TTC549 (cell line): ENCODE measurements at regions not wholly inside any gene's neighbourhood (a gene's known extent, or its start where the extent isn't known, plus 50 kb on each side); places are given as distances from the start of the nearest gene placed in this dataset.
"Not testable (repeated sequence)": the region's sequence is repeated elsewhere in the genome, so short reads cannot be mapped to it uniquely, and the experiment has no call there.

Experiments
- FAIRE-seq: peaks from 2 replicates; lab custom pipeline; 2012; peaks lifted over from hg19 to GRCh38; lab: Jason Lieb, UNC

DNA sequence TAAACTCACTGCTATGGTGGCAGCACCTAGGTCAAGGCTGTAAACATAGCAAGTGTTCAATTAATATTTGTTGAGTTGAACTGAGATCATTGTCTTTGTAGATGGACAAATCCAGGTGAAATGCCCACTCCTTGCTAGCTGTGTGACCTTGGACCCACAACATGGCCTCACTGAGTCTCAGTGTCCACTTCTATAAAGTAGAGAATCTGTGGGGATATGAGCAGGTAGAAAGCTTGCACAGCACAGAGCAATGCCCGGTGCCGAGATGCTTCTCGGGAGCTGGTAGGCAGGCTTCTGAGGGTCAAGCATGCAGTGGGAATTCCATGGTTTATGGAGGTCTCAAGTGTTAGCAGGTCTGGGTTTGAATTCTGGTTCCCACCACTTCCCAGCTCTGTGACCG, 97.9 kb upstream of the SYT13 start:
- FAIRE-seq, result no peak

DNA sequence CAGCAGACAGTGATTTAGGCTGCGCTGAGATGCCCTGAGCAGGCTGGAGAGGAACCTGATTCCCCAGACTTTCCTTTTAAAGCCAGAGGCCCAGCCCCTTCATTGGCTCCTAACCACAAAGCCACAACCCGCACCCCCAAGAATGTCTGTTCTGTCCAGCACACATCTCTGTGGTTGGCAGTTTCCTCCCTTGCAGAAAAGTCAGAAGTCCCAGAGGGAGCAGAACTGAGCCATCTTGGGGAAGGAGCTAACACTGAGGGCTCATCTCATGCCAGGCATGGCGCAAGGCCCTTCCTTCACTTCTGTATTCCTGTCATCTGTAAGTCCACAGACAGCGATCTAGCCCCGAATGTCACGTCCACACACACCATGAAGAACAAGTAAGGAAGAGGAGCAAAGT, 97.1 kb upstream of the SYT13 start:
- no peak for FAIRE-seq

DNA sequence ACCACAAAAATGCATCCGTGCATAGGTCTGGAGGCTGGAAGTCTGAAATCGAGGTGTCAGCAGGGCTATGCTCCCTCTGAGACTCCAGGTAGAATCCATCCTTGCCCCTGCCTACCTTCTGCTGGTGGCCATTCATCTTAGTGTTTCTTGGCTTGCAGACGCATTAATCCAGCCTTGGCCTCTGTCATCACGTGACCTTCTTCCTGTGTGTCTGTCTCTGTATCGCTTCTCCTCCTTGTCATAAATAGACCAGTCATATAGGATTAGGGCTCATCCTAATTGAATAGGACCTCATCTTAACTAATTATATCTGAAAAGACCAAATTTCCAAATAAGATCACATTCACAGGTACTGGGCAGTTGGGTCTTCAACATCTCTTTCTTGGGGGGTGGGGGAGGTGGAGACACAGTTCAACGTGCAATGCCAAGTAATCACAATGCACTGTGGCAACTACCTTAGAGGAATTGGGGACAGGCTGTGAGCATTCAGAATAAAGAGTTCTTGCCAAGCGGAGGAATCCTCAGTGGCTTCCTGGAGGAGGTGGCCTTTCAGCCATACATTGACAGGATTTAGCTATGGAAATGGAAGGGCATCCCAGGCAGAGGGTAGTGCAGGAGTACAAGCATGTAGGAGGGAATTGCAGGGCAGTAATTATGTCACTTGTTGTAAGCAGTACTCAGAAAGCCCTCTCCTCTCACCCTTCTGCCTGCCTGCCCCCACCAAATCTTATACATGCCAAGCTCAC, 96.2 kb upstream of the SYT13 start:
- no peak for FAIRE-seq

DNA sequence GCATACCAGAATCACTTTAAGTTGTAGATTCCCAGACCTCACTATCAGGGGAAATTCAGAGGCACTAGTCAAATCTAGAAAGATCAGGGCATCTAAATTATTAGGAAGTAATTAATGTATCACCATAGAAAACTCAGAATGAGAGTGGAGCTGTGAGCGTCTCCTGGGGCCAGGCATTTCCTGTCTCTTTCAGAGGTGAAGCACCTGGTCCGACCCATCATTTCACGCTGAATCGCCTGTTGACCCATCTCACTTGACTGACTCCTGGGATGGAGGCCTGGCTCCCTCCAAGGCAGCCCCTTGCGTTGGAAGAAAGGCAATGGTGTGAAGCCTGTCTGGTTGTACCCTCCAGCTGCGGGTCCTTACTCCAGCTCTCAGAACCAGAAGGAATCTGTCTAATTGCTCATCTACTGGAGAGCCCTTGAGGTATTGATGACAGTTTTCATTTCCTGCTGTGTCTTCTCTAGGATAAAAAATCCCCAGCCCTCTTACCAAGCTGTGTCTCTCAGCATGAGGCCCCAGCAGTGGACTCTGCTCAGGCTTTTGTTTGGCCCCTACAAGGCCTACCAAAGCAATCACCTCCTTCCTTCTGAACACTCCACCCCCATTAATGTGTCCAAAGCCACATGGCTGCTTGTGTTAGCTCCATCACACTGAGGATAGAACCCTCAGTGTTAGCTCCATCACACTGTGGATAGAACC, 93.2 kb upstream of the SYT13 start:
- FAIRE-seq, result no peak

DNA sequence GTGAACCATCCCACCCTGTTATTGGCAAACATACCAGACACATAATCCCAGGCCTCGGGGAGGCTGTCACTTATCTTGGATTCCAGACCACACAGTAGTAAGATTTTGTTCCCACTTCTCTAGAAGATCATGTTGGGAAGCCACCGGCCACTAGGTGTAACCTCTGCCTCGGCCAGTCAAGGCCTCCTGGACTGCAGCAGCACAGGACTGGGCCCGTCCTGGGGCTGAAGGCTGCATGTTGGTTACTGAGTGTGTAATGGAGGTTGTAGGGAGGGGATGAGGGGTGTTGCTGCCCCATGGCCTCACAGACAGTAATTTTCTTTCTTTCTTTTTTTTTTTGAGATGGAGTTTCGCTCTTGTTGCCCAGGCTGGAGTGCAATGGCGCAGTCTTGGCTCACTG, 92.4 kb upstream of the SYT13 start:
- FAIRE-seq, result no peak

DNA sequence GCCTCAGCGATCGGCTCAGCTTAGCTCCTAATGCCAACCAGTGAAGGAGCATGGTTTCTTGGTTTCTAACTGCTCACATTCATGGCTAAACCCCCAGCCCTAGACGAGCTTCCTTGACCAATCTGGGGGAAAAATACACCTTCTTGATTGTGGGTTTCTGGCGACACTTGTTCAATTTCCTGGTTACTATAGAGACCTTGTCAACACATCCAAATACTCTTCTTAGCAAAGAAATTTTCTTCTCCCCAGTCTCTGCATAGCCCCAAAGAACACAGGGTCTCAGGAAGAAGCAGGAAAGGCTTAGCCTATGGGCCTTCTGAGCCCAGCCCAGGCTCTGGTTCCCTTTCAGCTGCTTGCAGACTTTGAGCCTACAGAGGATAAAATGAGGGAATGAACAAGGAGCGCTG, 88.5 kb upstream of the SYT13 start:
- FAIRE-seq, result no peak

DNA sequence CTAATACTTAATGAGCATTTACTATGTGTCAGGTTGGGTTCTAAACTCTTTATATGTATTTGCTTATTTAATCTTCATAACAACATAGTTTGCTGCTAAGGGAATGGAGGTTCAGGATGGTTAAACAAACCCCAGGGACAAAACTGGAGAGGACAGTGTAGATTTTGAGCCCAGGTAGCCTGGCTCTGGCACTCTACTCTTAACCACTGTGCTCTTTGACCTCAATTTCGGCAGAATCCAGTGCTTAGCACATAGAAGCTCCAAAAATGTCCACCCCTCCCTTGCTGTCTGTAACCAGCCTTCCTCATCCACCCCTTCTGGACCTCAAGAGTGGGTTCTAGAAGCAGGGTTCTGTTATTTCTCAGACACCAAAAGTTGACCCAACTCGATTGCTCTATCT, 88.0 kb upstream of the SYT13 start:
- FAIRE-seq, result no peak

DNA sequence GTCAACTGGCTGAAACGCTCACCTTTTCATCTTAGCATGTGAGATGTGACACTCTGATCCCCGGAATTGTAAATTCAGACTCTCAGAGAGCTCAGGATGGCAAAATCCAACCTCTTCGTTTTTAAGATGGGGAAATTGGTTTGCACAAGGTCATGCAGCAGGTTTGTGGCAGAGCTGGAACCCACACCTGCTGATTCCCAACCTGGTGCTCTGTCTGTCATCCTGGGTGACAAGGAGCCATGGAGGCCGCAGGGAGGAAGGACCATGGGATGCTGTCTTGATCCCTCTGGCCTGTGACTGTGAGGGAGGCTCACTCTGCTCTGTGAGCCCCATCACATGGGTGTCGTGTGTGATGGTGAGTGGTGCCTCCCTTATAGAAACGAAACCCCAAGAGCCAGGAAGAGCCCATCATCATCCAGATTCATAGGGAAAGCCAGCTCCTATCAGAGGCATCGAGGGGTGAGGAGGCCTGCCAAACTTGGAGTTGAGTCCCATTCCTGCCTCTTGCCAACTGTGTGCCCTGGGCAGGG, 87.4 kb upstream of the SYT13 start:
- no peak for FAIRE-seq

DNA sequence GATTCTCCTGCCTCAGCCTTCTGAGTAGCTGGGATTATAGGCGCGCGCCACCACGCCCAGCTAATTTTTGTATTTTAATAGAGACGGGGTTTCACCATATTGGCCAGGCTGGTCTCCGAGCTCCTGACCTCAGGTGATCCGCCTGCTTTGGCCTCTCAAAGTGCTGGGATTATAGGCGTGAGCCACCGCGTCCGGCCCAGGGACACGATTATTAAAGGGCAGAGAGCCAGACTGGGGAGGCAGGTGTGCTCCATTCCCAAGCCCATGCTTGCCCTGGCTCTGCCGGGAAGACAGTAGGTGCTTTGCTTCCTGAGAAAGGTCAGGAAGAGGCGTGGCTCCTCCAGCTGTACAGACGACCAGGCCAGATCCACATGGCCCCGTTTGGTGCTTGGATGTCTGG, 86.3 kb upstream of the SYT13 start:
- not testable (repeated sequence) for FAIRE-seq

DNA sequence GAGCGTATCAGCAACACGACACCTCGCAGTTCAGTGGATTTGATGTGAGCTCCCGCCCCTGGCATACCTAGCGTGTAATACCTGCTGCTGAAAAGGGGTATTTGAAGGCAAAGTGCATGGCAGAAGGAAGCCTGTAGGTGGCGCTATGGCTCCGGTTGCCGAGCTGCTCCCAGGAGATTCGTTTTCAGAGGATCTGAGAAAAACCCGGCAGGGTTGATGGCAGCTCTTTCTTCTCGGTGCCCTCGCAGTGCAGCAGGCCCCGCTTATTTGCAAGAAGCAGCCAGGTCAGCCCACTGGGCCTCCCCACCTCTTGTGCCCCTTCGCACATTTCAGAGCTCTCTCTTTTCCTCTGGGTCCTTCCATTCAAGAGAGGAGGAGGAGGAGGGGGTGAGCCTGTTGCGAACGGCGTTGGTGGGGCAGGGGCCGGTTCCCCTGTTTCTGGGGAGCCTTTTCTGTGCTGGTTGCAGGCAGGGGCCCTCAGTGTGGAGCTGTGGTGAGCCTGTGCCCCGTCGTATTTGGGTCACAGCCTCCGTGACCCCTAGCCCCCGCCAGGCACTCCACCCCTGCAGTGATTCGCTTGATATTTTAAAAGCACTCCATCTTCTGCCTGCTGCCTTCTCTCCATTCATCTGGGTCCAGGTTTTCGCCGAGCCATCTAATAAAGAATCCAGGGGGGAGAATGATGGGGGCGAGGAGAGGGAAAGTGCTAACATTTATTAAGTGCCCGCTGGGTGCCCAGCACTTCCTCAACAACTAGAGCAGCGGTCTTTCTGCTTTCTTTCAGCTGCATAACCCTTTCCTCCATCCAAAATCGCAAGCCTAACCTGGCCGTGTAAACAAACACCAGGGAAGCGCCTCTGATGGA, 85.3 kb upstream of the SYT13 start:
- FAIRE-seq, result no peak

DNA sequence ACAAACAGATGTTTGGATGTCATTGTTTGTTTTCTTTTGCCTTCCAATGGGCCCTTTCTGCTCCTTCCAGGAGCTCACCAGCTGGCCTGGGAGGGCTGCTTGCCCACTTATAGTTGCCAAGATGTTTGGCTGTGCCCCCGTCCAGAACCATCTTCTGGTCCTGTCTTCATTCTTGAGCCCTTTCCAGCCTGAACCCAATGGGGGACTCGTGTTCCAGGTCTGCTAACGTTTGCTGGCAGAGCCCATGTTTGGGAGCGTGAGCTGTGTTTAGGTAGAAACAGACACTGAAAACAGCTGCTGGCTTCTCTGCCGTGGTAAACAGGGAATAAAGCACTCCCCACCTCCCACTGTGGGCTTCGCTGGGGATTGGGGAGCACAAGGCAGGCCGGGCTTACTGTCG, 83.2 kb upstream of the SYT13 start:
- no peak for FAIRE-seq

DNA sequence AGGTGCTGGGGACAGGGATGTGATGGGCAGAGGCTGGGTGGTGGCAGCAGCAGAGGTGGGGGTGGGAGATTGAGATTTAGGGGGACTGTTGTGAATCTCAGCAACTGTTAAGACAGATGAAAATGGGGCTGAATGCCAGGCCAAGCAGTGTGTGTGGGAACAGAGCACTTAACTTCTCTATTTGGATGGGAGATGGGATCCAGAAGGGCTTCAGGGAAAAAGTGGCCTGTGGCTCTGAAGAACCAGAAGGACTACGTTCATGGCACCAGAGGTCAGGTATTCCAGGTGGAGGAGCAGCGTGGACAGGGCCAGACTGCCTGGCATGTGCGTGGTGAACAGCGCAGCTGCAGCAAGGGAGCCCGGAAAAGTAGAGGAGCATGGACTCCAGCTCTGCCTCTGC, 82.6 kb upstream of the SYT13 start:
- FAIRE-seq, result no peak

DNA sequence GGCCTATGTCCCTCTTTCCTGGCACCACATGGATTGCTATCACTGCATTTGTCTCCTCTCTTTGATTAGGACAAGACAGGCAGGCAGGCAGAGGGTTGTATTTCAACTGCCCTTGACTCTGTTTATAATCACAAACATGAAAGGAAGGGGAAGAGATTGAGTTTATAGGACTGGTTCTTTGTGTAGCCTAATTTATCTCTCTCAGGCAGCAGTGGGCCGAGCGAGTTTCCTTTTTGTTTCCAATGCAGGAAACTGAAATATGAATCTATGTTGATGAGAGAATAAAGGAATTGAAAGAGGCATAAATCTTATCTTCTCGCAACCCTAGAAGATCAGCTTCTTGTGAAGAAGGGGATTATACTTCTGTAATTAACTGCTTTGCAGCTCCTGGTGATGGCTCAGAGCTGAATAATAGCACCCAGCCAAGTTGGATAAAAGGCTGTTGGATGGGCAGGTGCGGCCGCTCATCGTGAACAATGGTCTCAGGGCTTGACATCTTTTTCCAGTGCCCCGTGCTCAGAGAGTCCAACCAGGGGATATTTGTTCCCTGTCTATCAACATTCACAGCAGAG, 80.6 kb upstream of the SYT13 start:
- no peak for FAIRE-seq

DNA sequence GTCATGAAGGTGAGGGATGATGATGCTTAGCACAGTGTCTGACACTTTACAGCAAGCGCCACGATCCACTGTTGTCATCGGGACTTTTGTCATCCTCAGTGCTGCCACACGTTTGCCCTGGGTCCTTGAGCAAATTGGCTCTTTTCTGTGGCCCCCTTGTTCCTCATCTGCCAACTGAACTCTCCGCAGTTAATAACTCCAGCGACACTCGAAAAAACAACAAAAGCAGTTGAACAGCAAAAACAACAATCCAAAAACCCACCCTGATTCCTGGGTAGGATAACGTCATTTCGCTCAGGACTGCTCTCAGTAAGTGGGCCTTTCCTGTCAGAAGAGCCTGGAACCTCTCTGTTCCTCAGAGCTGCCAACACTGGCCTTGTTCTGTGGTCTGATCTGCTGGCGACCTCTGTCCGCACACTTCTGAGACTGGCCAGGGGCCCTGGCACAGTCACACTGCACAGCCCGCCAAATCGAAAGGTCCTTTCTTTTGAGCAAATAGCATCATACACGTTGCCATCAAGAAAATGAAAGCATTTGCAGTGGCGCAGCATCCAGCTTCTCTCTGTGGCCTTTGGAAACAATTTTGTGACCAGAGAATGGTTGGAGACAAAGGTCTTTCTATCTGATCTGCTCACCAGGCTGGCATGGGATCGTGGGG, 79.9 kb upstream of the SYT13 start:
- no peak for FAIRE-seq

DNA sequence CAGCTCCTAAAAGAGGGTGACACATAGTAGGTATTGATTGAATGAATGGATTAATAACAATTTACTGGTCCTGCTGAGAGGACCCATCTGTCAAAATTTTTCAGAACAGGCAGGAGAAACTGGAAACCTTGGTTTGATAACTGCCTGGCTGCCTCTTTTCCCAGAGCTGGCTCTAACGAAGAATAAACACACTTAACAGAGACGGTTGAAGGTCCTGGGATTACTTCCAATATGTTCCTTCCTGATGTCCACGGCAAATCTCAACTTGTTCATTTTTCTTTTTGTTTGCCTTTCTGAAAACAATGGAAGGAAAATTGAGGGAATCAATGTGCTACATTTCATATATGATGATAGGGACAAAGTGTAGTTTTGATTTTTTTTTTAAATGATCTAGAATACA, 76.5 kb upstream of the SYT13 start:
- FAIRE-seq, result no peak

DNA sequence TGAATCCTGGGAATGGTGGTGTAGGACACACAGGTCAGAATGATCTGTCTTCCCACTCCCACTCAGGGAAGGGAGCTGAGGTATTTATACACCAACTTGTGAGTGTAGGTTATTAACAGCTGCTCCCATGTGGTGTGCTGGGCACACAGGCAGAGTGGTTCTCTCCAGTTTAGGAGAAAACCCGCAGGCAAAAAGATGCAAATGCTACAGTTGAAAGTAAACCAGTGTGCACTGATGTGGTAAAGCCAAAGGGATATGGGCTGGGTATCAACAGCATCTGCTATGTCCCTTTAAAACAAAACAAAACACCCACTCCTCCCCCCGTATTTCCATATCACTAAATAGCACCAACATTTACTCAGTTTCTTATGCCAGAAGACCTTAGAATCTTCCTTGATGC, 75.4 kb upstream of the SYT13 start:
- FAIRE-seq, result no peak

DNA sequence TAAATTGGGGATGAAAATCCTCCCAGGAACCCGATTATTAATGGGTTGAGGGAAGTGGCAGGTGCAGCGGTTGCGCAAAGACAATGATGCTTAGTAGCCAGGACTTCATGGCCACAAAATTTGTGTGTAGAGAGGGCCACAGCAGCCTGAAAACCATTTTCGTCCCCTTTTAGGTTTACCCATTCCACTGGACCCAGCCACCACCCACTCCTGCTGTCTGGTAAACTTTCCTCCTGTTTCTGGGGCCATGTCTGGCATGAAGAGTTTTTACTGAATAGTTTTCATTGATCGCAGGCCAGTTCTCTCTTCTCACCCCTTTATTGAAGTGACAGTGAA, 69.5 kb upstream of the SYT13 start:
- FAIRE-seq, result no peak

DNA sequence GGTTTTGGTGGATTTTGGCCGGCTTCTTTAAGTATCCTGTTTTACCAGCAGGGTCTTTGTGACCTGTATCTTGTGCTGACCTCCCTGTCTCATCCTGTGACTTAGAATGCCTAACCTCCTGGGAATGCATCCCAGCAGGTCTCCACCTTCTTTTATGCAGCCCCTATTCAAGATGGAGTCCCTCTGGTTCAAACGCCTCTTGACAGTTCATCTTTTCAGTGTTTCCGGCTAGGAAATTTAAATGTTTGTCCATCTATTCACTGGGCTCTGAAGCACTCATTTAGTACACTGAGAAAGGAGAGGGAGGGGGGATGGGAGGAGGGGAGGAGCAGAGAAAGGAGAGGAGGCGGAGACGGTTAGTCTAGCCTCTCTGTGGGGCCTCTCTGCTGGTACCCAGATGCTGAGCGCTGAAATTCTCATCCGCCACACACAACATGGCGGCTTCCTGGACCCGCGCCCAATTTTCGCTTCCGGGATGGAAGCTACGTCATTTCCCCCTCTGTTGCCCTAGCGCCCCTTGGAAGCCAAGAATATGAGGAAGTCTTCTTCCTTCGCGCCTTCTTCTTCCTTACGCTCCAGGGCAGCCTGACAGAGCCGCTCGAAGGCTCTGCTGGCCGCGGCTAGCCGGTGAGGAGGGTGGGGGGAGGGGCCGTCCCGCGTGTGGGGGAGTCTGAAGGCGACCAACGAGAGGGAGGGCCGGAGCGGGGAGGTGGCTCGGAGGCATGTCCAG, 69.0 kb upstream of the SYT13 start:
- FAIRE-seq, result no peak

DNA sequence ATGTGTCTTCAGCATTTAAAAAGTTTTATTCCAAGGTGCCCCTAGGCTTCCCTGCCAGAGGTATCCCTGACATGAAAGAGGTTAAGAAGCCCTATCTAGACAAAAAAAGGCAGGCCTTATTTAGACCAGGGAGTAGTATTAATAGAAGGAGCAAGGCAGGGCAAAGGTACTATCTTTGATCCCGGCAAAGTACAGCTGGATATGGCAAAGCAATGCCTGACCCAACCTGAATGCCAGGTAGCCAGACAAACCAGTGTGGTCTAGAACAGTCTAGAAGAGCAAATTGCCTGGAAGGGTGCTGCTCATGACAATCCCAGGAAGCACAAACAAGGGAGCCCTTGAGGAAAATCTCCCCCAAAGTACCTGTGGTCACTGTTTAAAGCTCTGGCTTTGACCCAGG, 62.6 kb upstream of the SYT13 start:
- no peak for FAIRE-seq

DNA sequence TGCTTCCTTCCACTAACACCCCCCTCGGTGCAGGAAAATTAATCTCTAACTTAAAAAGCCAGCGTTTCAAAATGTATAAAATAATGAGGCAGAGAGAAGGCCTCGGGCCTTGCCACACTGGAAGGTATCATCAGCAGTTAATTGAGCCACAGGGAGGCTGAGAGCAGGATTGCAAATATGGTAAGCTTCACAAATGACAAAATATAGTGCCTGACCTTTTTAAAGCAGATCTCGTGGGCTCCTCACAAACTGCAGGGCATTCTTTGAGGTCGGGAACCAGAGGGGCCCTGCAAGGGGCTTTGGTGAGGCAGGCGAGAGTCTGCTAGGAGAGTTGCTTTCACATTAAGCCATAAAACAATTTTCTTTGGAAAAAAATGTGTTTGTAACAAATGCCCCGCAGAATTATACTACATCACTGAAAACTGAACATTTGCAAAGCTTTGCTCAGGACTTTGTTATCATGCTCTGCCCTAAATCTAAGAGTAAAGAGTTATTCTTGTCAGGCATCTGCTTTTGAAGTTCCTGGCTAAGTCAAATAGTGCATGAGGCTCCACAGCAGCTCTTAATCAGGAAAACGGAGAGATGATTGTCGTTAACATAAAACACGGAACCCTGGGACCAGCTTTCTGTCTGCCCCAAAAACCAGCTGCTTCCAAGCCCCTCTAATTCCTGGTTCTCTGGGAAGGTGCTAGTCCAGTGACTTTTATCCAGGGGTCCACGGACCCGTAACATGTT, 61.4 kb upstream of the SYT13 start:
- FAIRE-seq, result no peak

DNA sequence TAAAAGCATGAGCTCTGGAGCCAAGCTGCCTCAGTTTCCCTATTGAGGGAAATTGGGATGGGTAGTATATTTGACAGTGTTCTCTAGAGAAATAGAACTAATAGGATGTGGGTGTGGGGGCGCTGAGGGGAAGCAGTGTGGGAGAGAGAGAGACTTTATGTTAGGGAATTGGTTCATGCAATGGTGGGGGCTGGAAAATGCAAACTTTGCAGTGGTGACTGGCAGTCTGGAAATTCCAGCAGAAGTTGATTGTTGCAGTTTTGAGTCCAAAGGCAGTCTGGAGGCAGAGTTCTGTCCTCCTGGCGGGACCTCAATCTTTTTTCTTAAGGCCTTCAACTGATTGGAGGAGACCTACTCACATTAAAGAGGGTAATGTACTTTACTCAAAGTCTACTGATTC, 59.4 kb upstream of the SYT13 start:
- no peak for FAIRE-seq
